Left renal cortex interstitium (tissue), 4 donors: ENCODE measurements at regions not wholly inside any gene's neighbourhood (a gene's known extent, or its start where the extent isn't known, plus 50 kb on each side); places are given as distances from the start of the nearest gene placed in this dataset.
A peak's percentile ranks its signal among the peaks of the same experiment; 100 is the strongest.

Experiments used
- DNase-seq, 4 donors: peaks; one replicate each; pipeline ENCODE4 v3.0.0-alpha.2; 2013; ENCODE audit warnings: low read depth in 4 of 4, low spot score in 2 of 4, missing footprints in 1 of 4

DNA sequence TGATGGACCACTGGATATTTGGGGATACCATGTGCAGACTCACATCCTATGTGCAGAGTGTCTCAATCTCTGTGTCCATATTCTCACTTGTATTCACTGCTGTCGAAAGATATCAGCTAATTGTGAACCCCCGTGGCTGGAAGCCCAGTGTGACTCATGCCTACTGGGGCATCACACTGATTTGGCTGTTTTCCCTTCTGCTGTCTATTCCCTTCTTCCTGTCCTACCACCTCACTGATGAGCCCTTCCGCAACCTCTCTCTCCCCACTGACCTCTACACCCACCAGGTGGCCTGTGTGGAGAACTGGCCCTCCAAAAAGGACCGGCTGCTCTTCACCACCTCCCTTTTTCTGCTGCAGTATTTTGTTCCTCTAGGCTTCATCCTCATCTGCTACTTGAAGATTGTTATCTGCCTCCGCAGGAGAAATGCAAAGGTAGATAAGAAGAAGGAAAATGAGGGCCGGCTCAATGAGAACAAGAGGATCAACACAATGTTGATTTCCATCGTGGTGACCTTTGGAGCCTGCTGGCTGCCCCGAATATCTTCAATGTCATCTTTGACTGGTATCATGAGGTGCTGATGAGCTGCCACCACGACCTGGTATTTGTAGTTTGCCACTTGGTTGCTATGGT, 54.5 kb upstream of the HNRNPA0 start:
- no peak for DNase-seq

DNA sequence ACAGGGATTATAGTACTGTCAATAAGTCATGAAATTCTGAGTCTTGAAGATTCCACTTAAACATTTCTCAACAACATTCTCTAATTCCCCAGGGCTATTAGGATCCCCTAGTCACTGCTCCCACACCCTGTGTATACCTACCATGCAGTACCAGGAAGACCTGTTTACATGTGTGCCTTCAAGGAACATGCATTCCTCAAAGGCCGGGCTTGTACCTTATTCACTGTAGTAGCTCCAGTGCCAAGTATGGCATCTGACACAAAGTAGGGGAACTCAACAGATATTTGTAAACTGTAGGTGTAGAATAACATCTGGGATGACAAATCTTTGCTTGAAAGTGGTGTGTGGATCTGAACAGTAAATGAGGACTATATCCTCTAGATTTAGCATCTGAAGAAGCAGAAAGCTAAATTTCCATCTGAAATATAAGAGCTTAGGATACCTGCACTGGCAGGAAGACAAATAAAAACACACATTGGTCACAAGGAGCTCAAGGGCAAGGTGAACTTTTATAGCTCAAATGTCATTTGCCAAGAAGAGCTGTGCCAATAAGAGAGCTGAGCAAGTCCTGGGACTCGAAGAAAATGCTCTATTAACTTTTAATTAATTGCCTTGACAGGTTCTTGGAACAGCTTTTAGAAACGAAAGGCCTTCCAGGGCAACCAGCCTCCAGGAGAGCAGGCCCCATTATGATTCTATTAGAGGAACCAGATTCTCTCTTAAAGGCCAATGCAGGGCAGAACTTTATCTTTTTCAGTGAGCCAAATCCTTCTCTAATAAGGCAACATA, 52.3 kb upstream of the MYOT start:
- DNase-seq: peak in 1 of 4 donors; percentile 32
